ENCODE measurements at regions not wholly inside any gene's neighbourhood (a gene's known extent, or its start where the extent isn't known, plus 50 kb on each side); places are given as distances from the start of the nearest gene placed in this dataset.

- Histone ChIP-seq H3K4me3 (ENCODE audit: low read depth, low read length) (no peak overlapping the region), H3K4me1 (ENCODE audit: control insufficient read depth, insufficient read depth, low read length, unreplicated experiment) (no peaks in the 10 kb centered on the region), H2AFZ (ENCODE audit: low read length, unreplicated experiment) (no peak overlapping the region), H3K36me3 (ENCODE audit: insufficient read depth, low read length) (no peaks in the 10 kb centered on the region), H3K27ac (ENCODE audit: low read depth, low read length) (no peak overlapping the region), H3K27me3 (ENCODE audit: insufficient read depth, low read length) (no peaks in the 10 kb centered on the region), H3K79me2 (ENCODE audit: control insufficient read depth, insufficient read depth, low read length, unreplicated experiment) (no peaks in the 10 kb centered on the region)
Observed at GRCh38 chr18:22865354-22866116, 67.6 kb upstream of the RBBP8 start.

GRCh38 chr18:22868831-22869230 lies 64.3 kb upstream of the RBBP8 start:
- H3K79me2 ChIP-seq (ENCODE audit: control insufficient read depth, insufficient read depth, low read length, unreplicated experiment), result no peaks in the 10 kb centered on the region
- no peak overlapping the region for H2AFZ ChIP-seq (ENCODE audit: low read length, unreplicated experiment)
- H3K4me1 ChIP-seq (ENCODE audit: control insufficient read depth, insufficient read depth, low read length, unreplicated experiment), result peaks cover 3% of the 10 kb centered on the region
- H3K4me3 ChIP-seq (ENCODE audit: low read depth, low read length), result no peak overlapping the region
- H3K27ac ChIP-seq (ENCODE audit: low read depth, low read length), result no peak overlapping the region
- no peaks in the 10 kb centered on the region for H3K36me3 ChIP-seq (ENCODE audit: insufficient read depth, low read length)
- no peaks in the 10 kb centered on the region for H3K27me3 ChIP-seq (ENCODE audit: insufficient read depth, low read length)

GRCh38 chr18:22871809-22872525 lies 61.2 kb upstream of the RBBP8 start:
- Histone ChIP-seq H3K79me2 (ENCODE audit: control insufficient read depth, insufficient read depth, low read length, unreplicated experiment) (no peaks in the 10 kb centered on the region), H3K27ac (ENCODE audit: low read depth, low read length) (no peak overlapping the region), H3K27me3 (ENCODE audit: insufficient read depth, low read length) (no peaks in the 10 kb centered on the region), H2AFZ (ENCODE audit: low read length, unreplicated experiment) (no peak overlapping the region), H3K4me1 (ENCODE audit: control insufficient read depth, insufficient read depth, low read length, unreplicated experiment) (peaks cover 3% of the 10 kb centered on the region), H3K4me3 (ENCODE audit: low read depth, low read length) (no peak overlapping the region), H3K36me3 (ENCODE audit: insufficient read depth, low read length) (no peaks in the 10 kb centered on the region)

DNA sequence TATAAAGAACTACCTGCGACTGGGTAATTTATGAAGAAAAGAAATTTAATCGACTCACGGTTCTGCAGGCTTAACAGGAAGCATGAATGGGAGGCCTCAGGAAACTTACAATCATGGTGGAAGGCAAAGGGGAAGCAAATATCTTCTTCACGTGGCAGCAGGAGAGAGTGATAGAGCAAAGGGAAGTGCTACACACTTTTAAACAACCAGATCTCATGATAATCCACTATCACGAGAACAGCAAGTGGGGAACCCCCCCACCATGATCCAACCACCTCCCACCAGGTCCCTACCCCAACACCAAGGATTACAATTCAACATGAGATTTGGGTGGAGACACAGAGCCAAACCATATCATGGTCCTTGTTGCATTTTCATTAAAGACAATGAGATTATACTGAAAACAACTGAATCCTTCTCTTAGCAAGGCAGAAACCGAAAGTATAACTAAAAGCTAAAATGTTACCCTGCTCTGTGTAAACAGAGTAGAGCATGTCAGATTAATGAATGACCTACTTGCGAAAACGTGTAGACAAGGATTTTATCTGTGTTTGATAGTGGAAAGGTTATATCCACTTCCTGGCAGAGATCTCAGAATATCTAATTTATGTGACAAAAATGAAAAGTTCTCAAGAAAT lies 60.1 kb upstream of the RBBP8 start:
- peak overlapping the region; percentile 64 for H3K4me3 ChIP-seq (ENCODE audit: low read depth, low read length)
- no peak overlapping the region for H3K27ac ChIP-seq (ENCODE audit: low read depth, low read length)
- H2AFZ ChIP-seq (ENCODE audit: low read length, unreplicated experiment), result peak overlapping the region; percentile 94

DNA sequence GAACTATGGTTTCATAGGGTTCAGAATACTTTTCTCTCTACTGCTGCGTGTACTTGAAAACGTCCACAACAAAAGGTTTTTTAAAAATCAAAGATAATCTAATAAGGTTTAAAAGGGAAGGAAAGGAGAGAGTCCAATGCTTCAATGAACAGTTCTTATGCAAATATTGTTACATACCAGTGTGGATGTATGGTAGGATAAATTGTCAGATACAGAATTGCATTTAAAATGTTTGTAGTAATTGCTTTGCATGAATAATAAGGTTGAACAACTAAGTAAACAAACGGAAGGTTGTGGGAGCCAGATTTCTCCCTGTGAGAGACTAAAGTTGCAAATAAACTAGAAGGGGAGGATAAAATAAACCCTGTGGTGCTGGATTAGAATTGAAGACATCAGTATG lies 53.8 kb upstream of the RBBP8 start:
- no peak overlapping the region for H3K4me3 ChIP-seq (ENCODE audit: low read depth, low read length)

More for the DNA sequence above, 60.1 kb upstream of the RBBP8 start:
- H3K4me1 ChIP-seq (ENCODE audit: control insufficient read depth, insufficient read depth, low read length, unreplicated experiment), result peaks cover 3% of the 10 kb centered on the region
- H3K79me2 ChIP-seq (ENCODE audit: control insufficient read depth, insufficient read depth, low read length, unreplicated experiment), result no peaks in the 10 kb centered on the region
- no peaks in the 10 kb centered on the region for H3K36me3 ChIP-seq (ENCODE audit: insufficient read depth, low read length)
- H3K27me3 ChIP-seq (ENCODE audit: insufficient read depth, low read length), result no peaks in the 10 kb centered on the region

GRCh38 chr18:22882084-22882483 lies 51.0 kb upstream of the RBBP8 start:
- Histone ChIP-seq H2AFZ (ENCODE audit: low read length, unreplicated experiment) (no peak overlapping the region), H3K27me3 (ENCODE audit: insufficient read depth, low read length) (no peaks in the 10 kb centered on the region), H3K27ac (ENCODE audit: low read depth, low read length) (no peak overlapping the region), H3K4me1 (ENCODE audit: control insufficient read depth, insufficient read depth, low read length, unreplicated experiment) (no peaks in the 10 kb centered on the region), H3K4me3 (ENCODE audit: low read depth, low read length) (no peak overlapping the region), H3K36me3 (ENCODE audit: insufficient read depth, low read length) (no peaks in the 10 kb centered on the region), H3K79me2 (ENCODE audit: control insufficient read depth, insufficient read depth, low read length, unreplicated experiment) (no peaks in the 10 kb centered on the region)

More for the DNA sequence above, 53.8 kb upstream of the RBBP8 start:
- no peaks in the 10 kb centered on the region for H3K4me1 ChIP-seq (ENCODE audit: control insufficient read depth, insufficient read depth, low read length, unreplicated experiment)
- no peaks in the 10 kb centered on the region for H3K27me3 ChIP-seq (ENCODE audit: insufficient read depth, low read length)
- no peaks in the 10 kb centered on the region for H3K79me2 ChIP-seq (ENCODE audit: control insufficient read depth, insufficient read depth, low read length, unreplicated experiment)
- H3K36me3 ChIP-seq (ENCODE audit: insufficient read depth, low read length), result no peaks in the 10 kb centered on the region
- H3K27ac ChIP-seq (ENCODE audit: low read depth, low read length), result no peak overlapping the region
- H2AFZ ChIP-seq (ENCODE audit: low read length, unreplicated experiment), result no peak overlapping the region

DNA sequence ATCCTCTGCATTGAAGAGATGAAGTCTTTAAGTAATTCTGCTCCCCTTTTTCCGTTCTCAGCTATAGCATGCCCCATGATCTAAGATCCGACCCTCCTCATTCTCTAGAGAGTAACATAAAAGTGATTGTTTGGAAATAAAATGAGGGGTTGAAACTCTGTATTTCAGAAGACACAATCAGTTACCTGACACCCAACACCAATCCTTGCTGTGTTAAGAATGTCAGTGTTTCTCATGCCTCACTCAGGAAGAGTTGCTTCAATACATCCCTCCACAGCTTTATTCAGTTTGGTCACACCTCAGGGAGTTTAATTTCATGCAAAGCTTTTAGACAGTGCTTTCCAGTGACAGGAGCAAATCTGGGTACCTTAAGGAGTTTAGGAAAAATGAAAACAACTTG lies 49.9 kb upstream of the RBBP8 start:
- no peaks in the 10 kb centered on the region for H3K4me1 ChIP-seq (ENCODE audit: control insufficient read depth, insufficient read depth, low read length, unreplicated experiment)
- no peaks in the 10 kb centered on the region for H3K27me3 ChIP-seq (ENCODE audit: insufficient read depth, low read length)
- H3K36me3 ChIP-seq (ENCODE audit: insufficient read depth, low read length), result no peaks in the 10 kb centered on the region
- no peak overlapping the region for H2AFZ ChIP-seq (ENCODE audit: low read length, unreplicated experiment)
- no peak overlapping the region for H3K4me3 ChIP-seq (ENCODE audit: low read depth, low read length)
- H3K27ac ChIP-seq (ENCODE audit: low read depth, low read length), result no peak overlapping the region
- H3K79me2 ChIP-seq (ENCODE audit: control insufficient read depth, insufficient read depth, low read length, unreplicated experiment), result no peaks in the 10 kb centered on the region

Data from ACC112 (cell line).